HG02852 (cell line): ENCODE measurements at regions not wholly inside any gene's neighbourhood (a gene's known extent, or its start where the extent isn't known, plus 50 kb on each side); places are given as distances from the start of the nearest gene placed in this dataset.
"Not testable (repeated sequence)": the region's sequence is repeated elsewhere in the genome, so short reads cannot be mapped to it uniquely, and the experiment has no call there.

Experiments
- ATAC-seq: cut with Tn5 transposase; IDR thresholded peaks from one replicate; pipeline ENCODE4 v1.9.1; 2021; ENCODE audit warnings: mild to moderate bottlenecking, moderate library complexity; ENCODE audit not compliant: unreplicated experiment

DNA sequence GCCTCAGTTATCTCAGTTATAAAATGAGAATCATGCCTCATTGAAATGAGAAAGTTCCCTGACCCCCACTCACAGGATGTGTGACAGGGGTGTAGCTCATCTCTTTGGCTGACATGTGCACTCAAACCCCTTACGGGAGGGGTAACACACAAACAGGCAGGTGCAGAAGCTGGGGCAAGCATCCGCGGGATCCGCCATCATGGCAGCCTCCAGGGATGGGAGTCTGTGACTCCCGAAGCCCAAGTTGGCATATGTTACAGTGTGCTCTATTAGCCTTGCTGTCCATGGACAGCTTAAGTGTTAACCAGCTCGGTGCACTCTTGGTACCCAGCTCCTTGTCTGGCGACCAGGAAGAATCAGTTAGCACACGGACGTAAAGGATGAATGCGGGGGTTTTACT lies 822.7 kb upstream of the SEMA6D start:
- no peak for ATAC-seq

DNA sequence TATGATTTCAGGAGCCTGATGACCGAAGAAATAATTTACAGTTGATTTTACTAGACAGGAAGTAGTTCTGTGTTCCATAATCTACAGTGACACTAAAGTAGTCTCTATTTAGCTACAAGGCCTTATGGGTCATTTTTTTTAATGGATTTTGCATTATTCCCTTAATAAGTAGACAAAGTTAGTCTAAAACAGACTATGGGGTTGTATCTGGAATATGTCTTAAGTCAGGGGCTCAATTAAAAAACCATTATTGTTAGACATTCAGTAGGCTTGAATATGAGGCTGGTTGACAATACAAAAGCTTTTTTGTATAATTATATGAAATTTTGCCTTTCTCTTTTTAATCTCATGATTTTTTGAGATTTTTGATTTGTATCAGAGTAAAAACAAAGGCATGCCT lies 820.0 kb upstream of the SEMA6D start:
- no peak for ATAC-seq

DNA sequence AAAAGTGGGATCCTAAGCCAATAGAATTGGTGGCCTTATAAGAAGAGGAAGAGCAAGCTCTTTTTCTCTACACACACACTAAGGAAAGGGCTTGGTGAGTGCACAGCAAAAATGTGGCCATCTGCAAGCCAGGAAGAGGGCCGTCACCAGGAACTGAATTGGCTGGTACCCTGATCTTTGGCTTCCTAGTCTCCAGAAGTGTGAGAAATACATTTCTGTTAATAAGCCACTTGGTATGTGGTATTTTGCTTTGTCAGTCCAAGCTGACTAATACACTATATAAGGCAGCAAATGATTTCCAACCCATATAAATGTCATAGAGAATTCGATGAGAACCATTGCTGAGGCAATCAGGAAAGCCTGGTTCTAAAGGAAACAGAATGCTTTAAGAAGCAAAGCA lies 816.3 kb upstream of the SEMA6D start:
- ATAC-seq: no peak

DNA sequence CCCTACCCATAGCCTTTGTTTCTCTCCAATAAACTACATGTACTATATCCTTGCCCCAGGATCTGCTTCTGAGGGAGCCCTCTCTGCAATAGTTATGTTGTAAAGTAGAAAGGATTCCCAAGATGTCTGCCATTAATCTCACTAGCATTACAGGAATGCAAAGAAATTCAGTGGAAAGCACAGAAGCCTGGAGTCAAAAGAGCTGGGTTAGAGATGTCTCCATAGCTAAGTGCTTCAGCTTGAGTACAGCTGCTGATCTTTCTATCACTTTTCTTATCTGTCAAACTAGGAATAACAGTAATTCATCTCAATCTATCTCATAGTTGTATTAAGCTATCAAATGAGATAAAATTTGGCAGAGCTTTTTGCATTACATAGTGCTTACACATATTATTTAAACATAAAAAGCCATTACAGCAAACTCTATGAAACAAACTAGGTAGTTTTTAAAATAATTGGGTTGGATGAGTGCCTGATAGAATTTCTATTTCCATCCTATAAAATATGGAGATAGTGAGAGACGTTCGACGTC lies 799.5 kb upstream of the SEMA6D start:
- no peak for ATAC-seq

DNA sequence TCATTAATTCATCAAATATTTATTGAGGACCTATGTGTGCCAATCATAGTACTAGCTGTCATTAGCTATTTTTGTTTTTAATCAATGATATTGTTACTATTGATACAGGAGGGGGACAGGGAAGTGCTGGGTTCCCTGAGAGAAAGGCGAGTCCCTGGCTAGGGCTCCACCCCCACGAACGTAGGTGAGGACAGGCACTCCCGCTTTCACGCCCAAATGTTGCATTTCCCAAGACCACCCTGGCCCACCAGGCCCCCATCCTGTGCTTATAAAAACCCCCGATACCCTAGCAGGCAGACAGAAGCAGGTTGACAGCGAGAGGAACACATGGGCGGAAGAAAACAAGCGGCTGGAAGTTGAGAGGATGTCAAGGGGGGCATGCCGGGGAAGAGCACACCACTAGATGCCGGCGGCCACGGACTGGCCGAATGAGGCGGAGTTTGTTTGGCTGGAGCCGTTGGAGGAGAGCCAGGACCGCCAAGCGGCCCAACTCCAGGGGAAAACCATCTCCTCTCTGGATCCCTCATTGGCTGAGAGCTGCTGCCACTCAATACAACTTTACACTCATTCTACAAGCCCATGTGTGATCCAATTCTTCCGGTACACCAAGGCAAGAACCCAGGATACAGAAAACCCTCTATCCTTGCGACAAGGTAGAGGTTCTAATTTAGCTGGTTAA lies 798.7 kb upstream of the SEMA6D start:
- no peak for ATAC-seq

DNA sequence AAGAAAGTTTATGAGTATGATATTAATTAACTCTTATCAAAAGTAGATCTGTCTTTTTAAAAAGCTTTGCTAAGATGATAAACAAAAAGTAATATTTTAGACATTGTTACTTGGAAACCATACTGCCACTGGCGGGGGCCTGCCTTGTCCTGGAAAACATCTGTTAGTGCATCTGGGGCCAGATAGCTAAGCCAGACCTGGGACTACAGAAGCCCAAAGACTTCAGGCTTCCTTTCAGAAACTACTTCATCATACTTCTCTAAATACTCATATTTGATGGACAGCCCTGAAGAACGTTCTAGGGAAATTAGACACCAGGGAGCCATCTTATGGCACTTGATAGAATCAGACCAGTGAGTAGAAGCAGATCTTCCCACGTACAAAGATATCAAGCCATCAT lies 795.4 kb upstream of the SEMA6D start:
- ATAC-seq: no peak

DNA sequence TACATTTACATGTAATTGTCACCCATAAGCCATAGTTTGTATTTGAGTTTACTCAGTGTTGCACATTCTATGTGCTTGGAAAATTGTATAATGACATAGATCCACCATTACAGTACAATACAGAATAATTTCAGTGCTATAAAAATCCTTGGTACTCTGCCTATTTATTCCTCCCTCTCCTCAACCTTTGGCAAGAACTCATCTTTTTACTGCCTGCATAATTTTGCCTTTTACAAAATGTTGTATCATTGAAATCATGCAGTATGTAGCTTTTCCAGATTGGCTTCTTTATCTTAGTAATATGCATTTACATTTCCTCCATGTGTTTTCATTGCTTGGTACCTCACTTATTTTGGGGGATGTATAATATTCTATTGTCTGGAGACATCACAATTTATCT lies 786.9 kb upstream of the SEMA6D start:
- ATAC-seq: no peak

DNA sequence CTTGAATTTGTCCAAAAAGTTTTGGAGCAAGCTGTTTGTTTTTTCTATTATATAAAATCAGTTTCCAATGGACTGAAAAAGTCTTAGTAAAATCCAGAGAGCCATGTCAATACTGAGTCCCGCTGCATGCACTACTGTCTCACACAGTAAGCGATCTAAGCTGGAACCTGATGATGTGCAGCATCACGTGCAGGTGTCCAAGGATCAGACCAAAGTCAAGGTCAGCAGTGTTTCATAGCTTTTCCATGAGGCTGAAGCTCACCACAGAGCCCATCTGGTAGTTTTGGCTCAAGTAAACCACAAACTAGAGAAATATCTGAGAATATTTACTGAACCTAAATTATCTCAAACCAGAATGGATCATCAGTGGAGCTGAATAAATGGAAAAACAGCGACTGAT lies 784.0 kb upstream of the SEMA6D start:
- ATAC-seq: no peak

DNA sequence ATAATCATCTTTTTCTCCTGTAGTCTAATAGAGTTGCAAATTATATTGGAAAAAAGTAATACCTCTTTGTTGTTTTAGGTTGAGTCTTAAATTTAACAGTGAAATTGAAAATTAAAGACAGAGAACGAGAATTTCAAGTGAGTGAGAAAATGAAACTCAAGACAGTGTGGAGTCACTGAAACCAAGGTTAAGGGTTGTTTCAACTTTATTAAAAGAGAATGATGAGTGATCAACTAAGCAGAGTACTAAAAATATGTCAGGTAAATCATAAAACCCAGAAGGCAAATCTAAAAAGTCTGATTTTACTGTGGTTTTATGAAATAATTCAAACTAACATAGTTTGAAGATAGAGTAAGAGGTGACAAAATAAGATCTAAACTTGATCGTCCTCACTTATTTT lies 782.5 kb upstream of the SEMA6D start:
- ATAC-seq: no peak

DNA sequence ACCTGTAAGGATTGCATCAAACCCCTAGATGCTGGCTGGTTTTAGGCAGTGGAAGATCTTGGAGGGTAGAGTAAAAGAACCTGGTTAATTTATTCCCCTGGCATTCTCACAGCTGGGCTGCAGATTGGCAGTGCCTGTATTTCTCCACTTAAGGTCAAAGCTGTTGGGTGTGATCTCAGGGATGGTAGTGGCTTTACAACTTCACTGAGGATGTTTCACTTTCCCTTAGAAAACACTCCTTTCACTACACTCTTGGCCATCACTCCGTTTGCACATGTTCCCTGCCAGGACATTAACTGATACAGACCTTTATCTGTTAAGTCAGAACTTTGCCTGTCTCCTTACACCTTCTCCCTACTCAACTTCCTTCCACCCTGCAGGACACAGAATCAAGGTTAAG lies 779.1 kb upstream of the SEMA6D start:
- ATAC-seq: no peak

DNA sequence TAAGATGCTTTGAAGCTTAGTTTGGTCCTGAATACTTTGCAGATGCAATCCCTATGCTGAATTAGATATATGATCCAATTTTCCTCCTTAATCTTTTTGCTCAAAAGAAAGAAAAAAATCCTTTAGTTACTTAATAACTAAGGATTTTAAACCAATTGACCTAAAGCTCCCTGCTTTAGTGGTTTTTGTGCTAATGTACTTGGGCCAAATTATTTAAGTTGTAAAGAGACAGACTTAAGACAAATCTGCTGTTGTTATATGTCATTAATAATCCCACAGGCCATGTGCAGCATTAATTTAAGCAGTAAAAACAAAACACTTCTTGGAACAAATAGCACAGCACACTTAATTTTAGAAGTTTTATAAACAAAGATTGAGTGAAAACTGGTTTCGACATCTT lies 776.1 kb upstream of the SEMA6D start:
- no peak for ATAC-seq

DNA sequence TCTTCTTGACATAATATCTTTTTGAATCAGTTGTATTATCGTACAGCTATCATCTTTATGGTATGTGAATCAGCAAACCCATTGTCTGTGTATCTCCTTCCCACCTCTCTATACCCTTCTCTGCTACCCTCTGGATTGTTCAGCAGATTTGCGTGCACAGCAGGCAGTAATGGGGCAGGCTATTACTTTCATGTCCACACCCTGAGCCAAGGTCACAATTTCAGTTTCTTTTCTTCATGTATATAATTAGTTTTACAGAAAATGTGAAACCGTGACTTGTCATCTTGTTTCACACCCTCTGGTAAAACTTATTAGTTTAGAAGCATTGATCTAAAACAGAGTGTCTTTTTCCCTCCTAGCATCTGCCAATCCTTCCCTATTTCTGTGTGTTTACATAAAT lies 770.4 kb upstream of the SEMA6D start:
- ATAC-seq: peak; percentile 50

DNA sequence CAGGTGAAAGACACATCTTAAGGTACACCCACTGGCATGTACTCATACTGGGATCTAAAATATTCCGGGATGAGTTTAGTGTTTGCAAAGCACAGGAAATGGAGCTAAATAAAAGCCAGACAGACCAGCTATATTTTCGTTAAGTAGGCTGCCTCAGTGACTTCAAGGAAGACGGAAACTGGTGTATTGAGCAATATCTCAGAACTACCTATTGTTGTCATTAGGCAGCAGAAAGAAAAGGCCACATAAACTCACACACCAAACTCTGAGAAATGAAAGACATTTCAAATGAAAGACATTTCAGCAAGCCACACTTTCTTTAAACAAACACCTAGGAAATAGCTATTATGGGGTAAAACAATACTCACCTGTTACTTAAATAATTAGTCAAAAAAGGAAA lies 761.7 kb upstream of the SEMA6D start:
- ATAC-seq: no peak

DNA sequence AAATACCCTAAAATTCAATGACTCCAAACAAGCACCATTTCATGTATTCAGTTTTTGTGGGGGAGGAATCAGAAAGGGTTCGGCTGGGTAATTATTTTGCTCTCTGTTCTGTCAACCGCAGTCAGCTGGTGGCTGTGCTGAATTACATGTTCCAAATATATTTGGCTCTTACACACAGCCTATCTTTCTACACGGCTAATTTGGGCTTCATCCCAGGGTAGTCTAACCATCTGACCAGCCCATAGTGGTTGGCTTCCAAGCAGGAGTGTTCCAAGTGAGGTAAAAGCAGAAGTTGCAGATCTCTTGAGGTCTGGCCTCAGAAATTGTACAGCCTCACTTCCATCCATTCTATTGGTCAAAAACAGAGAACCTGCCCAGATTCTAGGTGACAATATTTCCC lies 760.8 kb upstream of the SEMA6D start:
- no peak for ATAC-seq

DNA sequence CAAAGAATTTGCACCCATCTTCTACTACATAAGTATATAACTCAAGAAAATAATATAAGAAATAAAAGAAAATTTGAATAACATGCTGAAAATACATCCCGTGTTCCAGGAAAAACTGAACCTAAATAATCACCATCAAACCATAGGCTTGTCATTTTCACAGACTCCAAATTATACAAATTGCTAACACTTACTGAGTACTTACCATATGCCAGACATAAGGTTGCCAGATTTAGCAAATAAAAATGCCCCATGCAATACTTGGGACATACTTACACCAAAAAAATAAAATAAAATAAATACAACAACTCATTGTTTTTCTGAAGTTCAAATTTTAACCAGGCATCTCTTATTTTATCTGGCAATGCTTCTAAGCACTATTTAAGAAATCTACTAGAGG lies 760.4 kb upstream of the SEMA6D start:
- no peak for ATAC-seq

DNA sequence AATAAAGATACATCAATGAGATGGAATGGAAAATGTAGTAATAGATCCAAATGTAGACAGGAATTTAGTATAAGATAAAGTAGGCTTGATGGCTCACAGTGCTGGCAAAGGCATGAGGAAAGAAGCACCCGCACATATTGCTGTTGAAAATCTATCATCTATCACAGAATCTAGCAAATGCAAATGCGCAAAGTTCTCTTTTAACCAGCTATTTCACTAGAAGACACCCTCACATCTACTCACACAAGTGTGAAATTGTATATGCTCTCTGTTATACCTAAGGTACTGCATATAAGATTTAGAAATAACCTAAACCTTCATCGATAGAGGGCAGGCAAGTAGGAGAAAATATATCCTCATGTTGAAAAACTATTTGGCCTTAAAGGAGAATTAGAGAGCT lies 756.7 kb upstream of the SEMA6D start:
- no peak for ATAC-seq

DNA sequence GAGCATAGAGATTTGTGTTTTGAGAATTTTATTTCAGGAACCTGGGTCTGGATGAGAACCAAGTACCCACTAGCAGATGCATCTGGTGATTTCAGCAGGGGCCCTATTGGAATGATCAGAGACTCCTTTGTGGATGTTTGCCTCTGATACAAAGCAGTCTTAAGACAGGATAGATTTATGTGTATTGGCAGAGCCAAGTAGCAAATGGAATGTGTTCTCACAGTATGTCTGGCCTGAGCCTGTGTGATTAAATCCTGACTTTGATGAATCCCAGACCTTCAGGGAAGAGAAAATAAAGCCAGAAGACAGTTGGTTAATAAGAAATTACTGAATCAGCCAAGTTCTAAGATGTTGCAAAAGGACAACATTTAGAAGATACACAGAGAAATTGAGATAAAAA lies 755.5 kb upstream of the SEMA6D start:
- ATAC-seq: no peak

DNA sequence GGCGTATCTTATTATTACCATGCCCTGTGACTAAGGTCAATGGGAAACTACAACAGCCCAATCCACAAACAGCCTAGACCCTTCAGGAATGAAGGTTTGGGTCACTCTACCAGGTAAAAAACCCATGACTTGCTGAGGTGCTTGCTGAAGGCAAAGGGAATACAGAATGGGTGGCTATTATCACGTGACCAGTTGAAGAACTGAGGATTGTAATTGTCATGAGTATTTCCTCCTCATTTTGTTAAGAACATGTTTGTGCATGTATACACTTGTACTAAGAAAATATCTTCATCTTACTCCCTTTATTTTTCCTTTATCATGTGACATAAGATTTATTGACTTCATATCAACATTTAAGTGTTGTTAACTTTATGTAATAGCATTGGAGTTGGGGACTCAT lies 729.2 kb upstream of the SEMA6D start:
- not testable (repeated sequence) for ATAC-seq

DNA sequence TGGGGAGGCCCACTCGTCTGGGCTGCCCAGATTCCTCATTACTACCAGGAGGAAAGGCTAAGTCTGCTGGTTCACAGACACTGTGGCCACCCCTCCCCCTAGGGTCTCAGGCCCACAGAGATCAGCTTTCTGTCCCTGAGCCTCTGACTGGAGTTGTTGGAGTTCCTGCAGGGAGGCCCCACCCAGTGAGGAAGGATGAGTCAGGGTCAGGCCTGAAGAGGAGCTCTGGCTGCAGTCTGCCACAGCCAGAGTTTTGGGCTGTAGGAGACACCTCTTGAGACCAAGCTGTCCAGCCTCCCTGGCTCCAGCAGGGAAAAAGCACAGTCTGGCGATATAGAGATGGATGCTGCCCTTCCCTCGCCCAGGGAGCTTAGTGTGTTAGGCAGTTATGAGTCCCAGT lies 720.9 kb upstream of the SEMA6D start:
- no peak for ATAC-seq

DNA sequence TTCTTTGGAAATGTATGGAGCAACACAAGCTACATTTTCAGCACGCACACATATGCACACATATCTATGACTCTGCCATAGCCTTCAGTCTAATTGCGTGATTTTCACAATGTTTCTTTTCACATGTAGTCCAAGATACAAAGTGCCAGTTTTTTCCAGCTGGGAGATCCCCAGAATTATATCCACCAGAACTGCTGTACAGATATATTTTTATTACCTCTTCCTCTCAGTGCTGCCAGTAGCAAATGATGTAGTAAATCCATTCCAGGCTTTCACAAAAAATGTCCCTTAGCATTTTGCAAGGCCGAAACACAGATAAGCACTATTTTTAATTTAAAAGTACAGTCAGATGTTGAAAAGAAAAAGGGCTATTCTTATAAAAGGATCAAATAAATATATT lies 719.8 kb upstream of the SEMA6D start:
- no peak for ATAC-seq

DNA sequence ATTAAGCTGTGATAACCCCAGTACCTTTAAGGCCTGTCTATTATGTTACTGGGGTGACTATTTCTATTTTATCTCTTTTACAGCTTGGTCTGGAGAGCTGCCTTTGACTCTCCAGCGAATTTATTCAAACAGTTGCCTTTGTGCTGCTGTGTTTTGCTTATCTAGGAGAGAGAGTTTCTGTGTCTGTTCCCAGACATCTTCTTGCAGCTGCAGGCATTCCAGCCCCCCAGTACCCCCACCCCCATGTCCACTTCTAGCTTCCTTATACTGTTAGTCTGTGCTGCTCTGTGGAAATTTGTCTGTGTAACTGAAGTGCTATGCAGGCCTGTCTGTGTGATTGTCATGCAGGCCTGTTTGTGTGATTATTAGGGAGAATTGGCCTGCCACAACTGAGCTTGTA lies 713.7 kb upstream of the SEMA6D start:
- no peak for ATAC-seq

DNA sequence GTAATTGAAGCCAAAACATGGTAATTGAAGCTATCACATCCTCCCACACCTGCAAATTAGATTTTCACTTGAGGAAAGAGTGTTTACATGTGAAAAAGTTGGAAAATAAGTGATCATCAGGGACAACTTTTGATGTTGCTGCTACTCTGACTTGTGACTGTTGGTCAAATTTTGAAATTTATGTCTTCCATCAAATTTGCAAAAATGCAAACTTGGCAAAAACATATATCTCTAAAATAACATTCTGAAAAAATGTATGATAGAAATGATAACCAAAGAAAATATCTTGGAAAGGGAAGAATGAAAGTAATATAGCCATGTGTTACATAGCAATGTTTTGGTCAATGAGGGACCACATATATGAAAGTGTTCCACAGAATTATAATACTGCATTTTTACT lies 703.9 kb upstream of the SEMA6D start:
- no peak for ATAC-seq

DNA sequence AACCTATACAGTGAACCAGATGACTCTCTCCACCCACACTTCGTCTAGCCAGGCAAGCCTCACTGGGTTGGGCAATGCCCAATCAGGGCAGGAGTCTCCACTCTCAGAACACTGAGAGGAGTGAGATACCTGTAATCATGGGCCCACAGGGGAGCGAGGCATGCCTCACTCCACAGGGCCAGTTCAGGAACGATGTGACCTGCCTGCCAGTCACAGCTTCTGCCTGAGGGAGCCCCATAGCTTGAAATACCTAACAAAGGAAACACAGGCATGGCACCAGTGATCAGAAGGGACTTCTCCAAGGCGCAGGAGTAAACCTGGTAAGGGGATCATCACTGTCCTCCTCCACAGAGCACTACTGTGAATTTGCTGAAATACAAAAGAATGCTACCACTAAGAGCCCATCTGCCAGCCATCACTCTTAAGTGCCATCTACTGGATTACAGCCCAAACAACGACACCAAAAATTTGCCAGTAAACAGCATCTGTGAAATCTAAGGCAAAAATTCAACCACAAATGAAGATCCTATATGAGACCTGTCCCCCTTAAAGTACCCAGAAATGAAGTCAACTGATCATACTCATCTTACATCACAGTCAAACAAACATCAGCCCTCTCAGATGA lies 689.9 kb upstream of the SEMA6D start:
- no peak for ATAC-seq
